Stimulated activated CD8-positive, alpha-beta memory T cell treated with anti-CD3 and anti-CD28 coated beads, Interleukin-2, amount 100 ng/mL, for 48 hours (primary cell): ENCODE measurements at regions not wholly inside any gene's neighbourhood (a gene's known extent, or its start where the extent isn't known, plus 50 kb on each side); places are given as distances from the start of the nearest gene placed in this dataset.
A peak's percentile ranks its signal among the peaks of the same experiment; 100 is the strongest.
"Not testable (repeated sequence)": the region's sequence is repeated elsewhere in the genome, so short reads cannot be mapped to it uniquely, and the experiment has no call there.

Experiments
- DNase-seq, 2 donors: peaks; one replicate each; pipeline ENCODE4 v3.0.0-alpha.2; 2020; ENCODE audit warnings: low read depth in 2 of 2

GRCh38 chr5:39977066-39977655 lies 552.4 kb upstream of the DAB2 start:
- DNase-seq = no peak

- DNase-seq = no peak
Measured at GRCh38 chr5:39970117-39970798, 545.5 kb upstream of the DAB2 start.

- DNase-seq = no peak
Measured at GRCh38 chr5:39968381-39968780, 543.6 kb upstream of the DAB2 start.

- no peak for DNase-seq
Measured at GRCh38 chr5:39955156-39955555, 530.4 kb upstream of the DAB2 start.

GRCh38 chr5:39951070-39951469 lies 526.3 kb upstream of the DAB2 start:
- no peak for DNase-seq

GRCh38 chr5:39948867-39949468 lies 524.2 kb upstream of the DAB2 start:
- peak; percentile 6 for DNase-seq

- no peak for DNase-seq
Measured at GRCh38 chr5:39948341-39948740, 523.6 kb upstream of the DAB2 start.

- DNase-seq = no peak
Measured at GRCh38 chr5:39947657-39948056, 522.9 kb upstream of the DAB2 start.

GRCh38 chr5:39946356-39947045 lies 521.7 kb upstream of the DAB2 start:
- DNase-seq = no peak

GRCh38 chr5:39945870-39946269 lies 521.1 kb upstream of the DAB2 start:
- DNase-seq = no peak

- DNase-seq = no peak
Measured at GRCh38 chr5:39943811-39944210, 519.0 kb upstream of the DAB2 start.

- DNase-seq = no peak
Measured at GRCh38 chr5:39942606-39943005, 517.8 kb upstream of the DAB2 start.

GRCh38 chr5:39941416-39941815 lies 516.6 kb upstream of the DAB2 start:
- DNase-seq = no peak

GRCh38 chr5:39934830-39935229 lies 510.1 kb upstream of the DAB2 start:
- DNase-seq = no peak

GRCh38 chr5:39933061-39933460 lies 508.3 kb upstream of the DAB2 start:
- DNase-seq = no peak

- DNase-seq = no peak
Measured at GRCh38 chr5:39928709-39929108, 503.9 kb upstream of the DAB2 start.

GRCh38 chr5:39919876-39920275 lies 495.1 kb upstream of the DAB2 start:
- no peak for DNase-seq

- DNase-seq = no peak
Measured at GRCh38 chr5:39912906-39913305, 488.1 kb upstream of the DAB2 start.

- not testable (repeated sequence) for DNase-seq
Measured at GRCh38 chr5:39907267-39907951, 482.6 kb upstream of the DAB2 start.

GRCh38 chr5:39906146-39906545 lies 481.4 kb upstream of the DAB2 start:
- DNase-seq = no peak

GRCh38 chr5:39905356-39905755 lies 480.6 kb upstream of the DAB2 start:
- DNase-seq = no peak

- no peak for DNase-seq
Measured at GRCh38 chr5:39902626-39903025, 477.8 kb upstream of the DAB2 start.
